Upper lobe of left lung (tissue), 4 donors: ENCODE measurements at regions not wholly inside any gene's neighbourhood (a gene's known extent, or its start where the extent isn't known, plus 50 kb on each side); places are given as distances from the start of the nearest gene placed in this dataset.

Experiments used
- CTCF ChIP-seq, 6 experiments: fragments of 450-650 bp in 4 of 6; fragments of 200-600 bp in 2 of 6; sonication (generic) in 2 of 6; IDR thresholded peaks; one replicate each; pipeline ENCODE4 v1.5.1; 2016 to 2019; ENCODE audit warnings: antibody characterized with exemption in 6 of 6
- POLR2A ChIP-seq, 4 donors: fragments of 450-650 bp; IDR thresholded peaks; one replicate each; pipeline ENCODE4 v1.5.1; 2016 to 2017; ENCODE audit warnings: antibody characterized with exemption in 4 of 4, mild to moderate bottlenecking in 2 of 4
- POLR2AphosphoS5 ChIP-seq, 2 donors: sonication (generic); formaldehyde crosslinking; IDR thresholded peaks; one replicate each; pipeline ENCODE4 v1.5.1; 2017; ENCODE audit warnings: antibody characterized with exemption in 2 of 2

GRCh38 chr13:73369095-73369494 is 310.3 kb downstream of the KLF5 start:
- TF ChIP-seq CTCF (IDR thresholded peaks at IDR 0.05) (no peak), POLR2A (IDR thresholded peaks at IDR 0.05) (no peak), POLR2AphosphoS5 (IDR thresholded peaks at IDR 0.05) (no peak)
